ENCODE measurements at regions not wholly inside any gene's neighbourhood (a gene's known extent, or its start where the extent isn't known, plus 50 kb on each side); places are given as distances from the start of the nearest gene placed in this dataset.

DNA sequence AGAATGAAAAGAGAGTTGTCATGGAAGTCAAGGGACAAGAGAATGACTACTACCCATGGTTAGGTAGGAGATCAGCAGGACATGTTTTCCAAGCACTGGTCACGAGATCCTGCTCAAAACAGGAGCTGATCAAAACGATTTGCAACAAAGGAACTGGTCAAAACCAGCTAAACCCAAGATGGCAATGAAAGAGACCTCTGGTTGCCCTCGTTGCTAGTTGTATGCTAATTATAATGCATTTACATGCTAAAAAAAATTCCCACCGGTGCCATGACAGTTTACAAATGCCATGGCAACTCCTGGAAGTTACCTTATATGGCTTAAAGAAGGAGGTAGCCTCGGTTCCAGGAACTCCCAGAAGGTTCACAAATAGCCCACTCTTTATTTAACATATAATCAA, 95.0 kb upstream of the OTX2 start:
- H3K27me3 ChIP-seq (ENCODE audit: control insufficient read depth, extremely low read depth, insufficient read depth, low read length) = no peaks in the 10 kb centered on the region
- dilution Hi-C loops (cut with MboI; ENCODE audit: extremely low pct_ligation_motif_present, low sequenced_read_pairs) = no loop called here
- no peak overlapping the region for H3K4me3 ChIP-seq (ENCODE audit: control insufficient read depth in 2 of 3, extremely low read depth in 1 of 3, insufficient read depth in 2 of 3, low read depth in 1 of 3, low read length in 3 of 3)
- H3K9me1 ChIP-seq (ENCODE audit: control insufficient read depth, extremely low read depth, insufficient read depth, low read length) = no peaks in the 10 kb centered on the region
- DNase-seq (ENCODE audit: low read depth, low spot score) = no peak
- H3K27ac ChIP-seq (ENCODE audit: control insufficient read depth, insufficient read depth, low read length) = no peak overlapping the region
- H3K9me3 ChIP-seq (ENCODE audit: control insufficient read depth, low read depth, low read length) = no peaks in the 10 kb centered on the region
- no peak overlapping the region for H2AFZ ChIP-seq (ENCODE audit: control insufficient read depth, low read length)
- no peaks in the 10 kb centered on the region for H3K36me3 ChIP-seq (ENCODE audit: control insufficient read depth in 2 of 2, extremely low read depth in 1 of 2, insufficient read depth in 2 of 2, low read length in 2 of 2)
- H4K20me1 ChIP-seq (ENCODE audit: control insufficient read depth, extremely low read depth, insufficient read depth, low read length) = no peaks in the 10 kb centered on the region
- TF ChIP-seq EZH2 (IDR thresholded peaks at IDR 0.05; ENCODE audit: low read length) = no peak
- TF ChIP-seq, protein P1, sequence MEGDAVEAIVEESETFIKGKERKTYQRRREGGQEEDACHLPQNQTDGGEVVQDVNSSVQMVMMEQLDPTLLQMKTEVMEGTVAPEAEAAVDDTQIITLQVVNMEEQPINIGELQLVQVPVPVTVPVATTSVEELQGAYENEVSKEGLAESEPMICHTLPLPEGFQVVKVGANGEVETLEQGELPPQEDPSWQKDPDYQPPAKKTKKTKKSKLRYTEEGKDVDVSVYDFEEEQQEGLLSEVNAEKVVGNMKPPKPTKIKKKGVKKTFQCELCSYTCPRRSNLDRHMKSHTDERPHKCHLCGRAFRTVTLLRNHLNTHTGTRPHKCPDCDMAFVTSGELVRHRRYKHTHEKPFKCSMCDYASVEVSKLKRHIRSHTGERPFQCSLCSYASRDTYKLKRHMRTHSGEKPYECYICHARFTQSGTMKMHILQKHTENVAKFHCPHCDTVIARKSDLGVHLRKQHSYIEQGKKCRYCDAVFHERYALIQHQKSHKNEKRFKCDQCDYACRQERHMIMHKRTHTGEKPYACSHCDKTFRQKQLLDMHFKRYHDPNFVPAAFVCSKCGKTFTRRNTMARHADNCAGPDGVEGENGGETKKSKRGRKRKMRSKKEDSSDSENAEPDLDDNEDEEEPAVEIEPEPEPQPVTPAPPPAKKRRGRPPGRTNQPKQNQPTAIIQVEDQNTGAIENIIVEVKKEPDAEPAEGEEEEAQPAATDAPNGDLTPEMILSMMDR (optimal IDR thresholded peaks at IDR 0.05 in 1 of 3, IDR thresholded peaks at IDR 0.05 in 1 of 3, conservative IDR thresholded peaks at IDR 0.05 in 1 of 3; ENCODE audit: extremely low read depth in 1 of 3, insufficient read depth in 2 of 3, low read length in 3 of 3) = no peak
- FAIRE-seq = no peak
- no peaks in the 10 kb centered on the region for H3K4me1 ChIP-seq (ENCODE audit: control insufficient read depth, extremely low read depth, insufficient read depth, low read length)
- no peak overlapping the region for H3K4me2 ChIP-seq (ENCODE audit: control insufficient read depth, extremely low read depth, insufficient read depth, low read depth, low read length)
- H3K79me2 ChIP-seq (ENCODE audit: control insufficient read depth, insufficient read depth, low read length) = no peaks in the 10 kb centered on the region
- no peak overlapping the region for H3K9ac ChIP-seq (ENCODE audit: control insufficient read depth, extremely low read depth, insufficient read depth, low read length)

DNA sequence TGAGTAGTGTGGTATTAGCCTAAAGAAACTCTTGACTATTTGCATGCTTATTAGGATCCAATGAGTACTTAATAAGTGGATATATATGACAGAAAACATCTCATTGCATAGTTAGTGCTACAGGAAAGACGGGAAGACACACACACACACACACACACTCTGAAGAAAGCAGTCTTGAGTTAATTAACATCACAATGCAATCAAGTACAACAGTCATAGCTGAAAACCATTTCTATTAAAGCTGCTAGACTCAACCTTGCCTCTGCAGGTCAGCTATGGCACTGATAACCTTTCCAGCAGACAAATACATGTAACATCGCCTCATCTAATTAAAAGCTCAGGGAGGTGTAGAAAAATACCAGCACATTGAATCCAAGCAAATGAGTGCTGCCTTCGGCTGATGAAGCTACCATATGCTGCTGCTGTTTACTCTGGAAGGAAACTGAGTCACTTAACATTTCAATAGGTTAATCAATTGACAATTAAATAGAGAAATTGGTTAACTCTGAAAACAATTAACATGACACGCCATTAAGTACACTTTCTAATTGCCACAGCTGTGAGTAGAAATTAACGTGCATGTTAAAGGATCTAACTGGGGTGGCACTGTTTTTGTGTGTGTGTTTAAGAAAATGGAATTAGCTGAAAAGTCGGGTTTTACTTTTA, 93.2 kb upstream of the OTX2 start:
- H3K79me2 ChIP-seq (ENCODE audit: control insufficient read depth, insufficient read depth, low read length) = no peaks in the 10 kb centered on the region
- no peaks in the 10 kb centered on the region for H4K20me1 ChIP-seq (ENCODE audit: control insufficient read depth, extremely low read depth, insufficient read depth, low read length)
- FAIRE-seq = no peak
- no peak overlapping the region for H3K4me2 ChIP-seq (ENCODE audit: control insufficient read depth, extremely low read depth, insufficient read depth, low read depth, low read length)
- no peak for DNase-seq (ENCODE audit: low read depth, low spot score)
- no peak overlapping the region for H3K27ac ChIP-seq (ENCODE audit: control insufficient read depth, insufficient read depth, low read length)
- H3K4me3 ChIP-seq (ENCODE audit: control insufficient read depth in 2 of 3, extremely low read depth in 1 of 3, insufficient read depth in 2 of 3, low read depth in 1 of 3, low read length in 3 of 3) = no peak overlapping the region
- dilution Hi-C loops (cut with MboI; ENCODE audit: extremely low pct_ligation_motif_present, low sequenced_read_pairs) = no loop called here
- no peaks in the 10 kb centered on the region for H3K9me3 ChIP-seq (ENCODE audit: control insufficient read depth, low read depth, low read length)
- no peak overlapping the region for H3K9ac ChIP-seq (ENCODE audit: control insufficient read depth, extremely low read depth, insufficient read depth, low read length)
- no peak for TF ChIP-seq EZH2 (IDR thresholded peaks at IDR 0.05; ENCODE audit: low read length)
- TF ChIP-seq, protein P1 (optimal IDR thresholded peaks at IDR 0.05 in 1 of 3, IDR thresholded peaks at IDR 0.05 in 1 of 3, conservative IDR thresholded peaks at IDR 0.05 in 1 of 3; ENCODE audit: extremely low read depth in 1 of 3, insufficient read depth in 2 of 3, low read length in 3 of 3) = no peak
- no peaks in the 10 kb centered on the region for H3K4me1 ChIP-seq (ENCODE audit: control insufficient read depth, extremely low read depth, insufficient read depth, low read length)
- no peaks in the 10 kb centered on the region for H3K27me3 ChIP-seq (ENCODE audit: control insufficient read depth, extremely low read depth, insufficient read depth, low read length)
- H3K36me3 ChIP-seq (ENCODE audit: control insufficient read depth in 2 of 2, extremely low read depth in 1 of 2, insufficient read depth in 2 of 2, low read length in 2 of 2) = no peaks in the 10 kb centered on the region
- no peak overlapping the region for H2AFZ ChIP-seq (ENCODE audit: control insufficient read depth, low read length)
- no peaks in the 10 kb centered on the region for H3K9me1 ChIP-seq (ENCODE audit: control insufficient read depth, extremely low read depth, insufficient read depth, low read length)

All from keratinocyte (primary cell).